ENCODE measurements at regions not wholly inside any gene's neighbourhood (a gene's known extent, or its start where the extent isn't known, plus 50 kb on each side); places are given as distances from the start of the nearest gene placed in this dataset.
"Not testable (repeated sequence)": the region's sequence is repeated elsewhere in the genome, so short reads cannot be mapped to it uniquely, and the experiment has no call there.

DNA sequence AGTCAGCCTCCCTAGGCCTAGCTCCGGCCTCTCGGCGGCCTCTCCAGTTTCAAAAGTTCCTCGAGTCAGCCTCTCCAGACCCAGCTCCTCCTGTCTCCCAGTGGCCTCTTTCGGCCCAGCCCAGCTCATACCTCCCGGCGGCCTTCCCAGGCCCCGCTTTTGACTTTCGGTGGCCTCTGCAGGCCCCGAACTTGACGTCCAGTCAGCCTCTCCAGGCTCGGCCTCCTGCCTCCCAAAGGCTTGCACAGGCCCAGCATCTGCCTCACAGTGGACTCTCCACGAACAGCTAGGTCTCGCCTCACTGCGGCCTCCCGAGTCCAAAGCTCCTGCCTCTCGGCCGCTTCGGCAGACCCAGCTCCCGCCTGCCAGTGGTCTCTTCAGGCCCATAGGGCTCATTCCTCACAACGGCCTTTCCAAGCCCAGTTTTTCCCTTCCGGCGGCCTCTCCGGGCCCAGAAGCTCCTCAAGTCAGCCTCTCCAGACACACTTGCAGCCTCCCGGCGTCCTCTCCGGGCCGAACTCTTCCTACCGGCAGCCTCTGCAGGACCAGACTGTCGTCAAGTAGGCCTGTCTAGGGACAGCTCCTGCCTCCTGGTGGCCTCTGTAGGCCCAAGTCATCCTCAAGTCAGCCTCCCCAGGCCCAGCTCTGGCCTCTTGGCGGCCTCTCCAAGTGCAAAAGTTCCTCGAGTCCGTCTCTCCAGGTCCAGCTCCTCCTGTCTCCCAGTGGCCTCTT lies 249.9 kb upstream of the ZNF722 start:
- DNase-seq (ENCODE audit: low spot score): not testable (repeated sequence)

DNA sequence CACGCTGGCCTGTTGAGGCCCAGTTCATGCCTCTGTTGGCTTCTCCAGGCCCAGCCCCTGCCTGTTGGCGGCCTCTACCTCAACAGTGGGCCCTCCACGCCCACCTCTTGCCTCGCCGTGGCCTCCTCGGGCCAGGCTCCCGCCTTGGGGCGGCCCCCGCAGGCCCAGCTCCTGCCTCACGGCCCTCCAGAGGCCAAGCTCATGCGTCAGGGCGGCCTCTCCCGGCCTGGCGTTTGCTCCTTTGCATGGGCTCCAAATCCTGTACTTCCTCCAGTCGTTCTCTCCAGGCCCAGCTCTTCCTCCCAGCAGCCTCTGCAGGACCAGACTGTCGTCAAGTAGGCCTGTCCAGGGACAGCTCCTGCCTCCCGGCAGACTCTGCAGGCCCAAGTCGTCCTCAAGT lies 246.2 kb upstream of the ZNF722 start:
- DNase-seq (ENCODE audit: low spot score): not testable (repeated sequence)

DNA sequence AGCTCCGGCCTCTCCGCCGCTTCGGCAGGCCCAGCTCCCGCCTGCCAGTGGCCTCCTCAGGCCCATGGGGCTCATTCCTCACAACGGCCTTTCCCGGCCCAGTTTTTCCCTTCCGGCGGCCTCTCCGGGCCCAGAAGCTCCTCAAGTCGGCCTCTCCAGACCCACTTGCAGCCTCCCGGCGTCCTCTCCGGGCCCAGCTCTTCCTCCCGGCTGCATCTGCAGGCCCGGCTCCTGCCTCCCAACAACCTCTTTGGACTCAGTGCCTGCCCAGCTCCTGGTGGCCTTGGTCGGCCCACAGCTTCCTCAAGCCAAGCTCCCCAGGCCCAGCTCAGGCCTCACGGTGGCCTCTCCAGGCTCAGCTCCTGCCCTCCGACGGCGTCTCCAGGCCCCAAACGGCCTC lies 245.5 kb upstream of the ZNF722 start:
- DNase-seq (ENCODE audit: low spot score): not testable (repeated sequence)

DNA sequence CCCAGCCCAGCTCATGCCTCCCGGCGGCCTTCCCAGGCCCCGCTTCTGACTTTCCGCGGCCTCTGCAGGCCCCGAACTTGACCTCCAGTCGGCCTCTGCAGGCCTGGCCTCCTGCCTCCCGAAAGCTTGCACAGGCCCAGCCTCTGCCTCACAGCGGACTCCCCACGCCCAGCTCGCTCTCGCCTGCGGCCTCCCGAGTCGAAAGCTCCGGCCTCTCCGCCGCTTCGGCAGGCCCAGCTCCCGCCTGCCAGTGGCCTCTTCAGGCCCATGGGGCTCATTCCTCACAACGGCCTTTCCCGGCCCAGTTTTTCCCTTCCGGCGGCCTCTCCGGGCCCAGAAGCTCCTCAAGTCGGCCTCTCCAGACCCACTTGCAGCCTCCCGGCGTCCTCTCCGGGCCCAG lies 238.4 kb upstream of the ZNF722 start:
- not testable (repeated sequence) for DNase-seq (ENCODE audit: low spot score)

DNA sequence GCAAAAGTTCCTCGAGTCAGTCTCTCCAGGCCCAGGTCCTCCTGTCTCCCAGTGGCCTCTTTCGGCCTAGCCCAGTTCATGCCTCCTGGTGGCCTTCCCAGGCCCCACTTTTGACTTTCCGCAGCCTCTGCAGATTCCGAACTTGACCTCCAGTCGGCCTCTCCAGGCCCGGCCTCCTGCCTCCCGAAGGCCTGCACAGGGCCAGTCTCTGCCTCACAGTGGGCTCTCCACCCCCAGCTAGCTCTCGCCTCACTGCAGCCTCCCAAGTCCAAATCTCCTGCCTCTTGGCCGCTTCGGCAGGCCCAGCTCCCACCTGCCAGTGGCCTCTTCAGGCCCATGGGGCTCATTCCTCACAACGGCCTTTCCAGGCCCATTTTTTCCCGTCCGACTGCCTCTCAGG lies 233.1 kb upstream of the ZNF722 start:
- not testable (repeated sequence) for DNase-seq (ENCODE audit: low spot score)

DNA sequence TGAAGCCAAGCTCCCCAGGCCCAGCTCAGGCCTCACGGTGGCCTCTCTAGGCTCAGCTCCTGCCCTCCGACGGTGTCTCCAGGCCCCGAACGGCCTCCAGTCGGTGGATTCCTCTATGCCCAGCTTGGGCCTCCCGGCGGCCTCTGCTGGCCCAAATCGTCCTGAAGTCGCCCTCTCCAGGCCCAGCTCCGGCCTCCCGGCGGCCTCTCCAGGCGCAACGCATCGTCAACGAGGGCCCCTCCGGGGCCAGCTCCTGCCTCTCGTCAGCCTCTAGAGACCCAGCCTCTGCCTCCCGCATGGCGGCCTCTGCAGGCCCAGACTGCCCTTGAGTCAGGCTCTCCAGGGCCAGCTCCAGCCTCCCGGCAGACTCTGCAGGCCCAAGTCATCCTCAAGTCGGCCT lies 232.5 kb upstream of the ZNF722 start:
- not testable (repeated sequence) for DNase-seq (ENCODE audit: low spot score)

DNA sequence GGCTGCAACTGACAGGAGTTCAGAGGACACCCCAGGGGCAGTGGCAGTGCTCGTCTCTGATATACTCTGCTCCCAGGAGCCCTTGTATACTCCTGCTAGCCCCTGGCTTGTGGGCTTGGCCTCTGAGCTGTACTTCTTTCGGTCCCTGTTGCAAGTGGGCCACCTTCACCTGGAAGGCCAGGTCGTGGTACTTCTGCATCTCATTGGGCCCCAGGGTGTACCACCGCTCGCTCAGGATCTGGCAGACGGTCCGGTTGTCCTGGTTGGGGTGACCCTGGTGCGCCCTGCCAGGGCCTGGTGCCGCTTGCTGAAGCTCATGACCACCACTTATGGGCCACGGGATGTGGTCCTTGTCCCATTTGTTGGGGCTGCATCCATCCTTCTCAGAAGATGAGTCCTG lies 228.5 kb upstream of the ZNF722 start:
- DNase-seq (ENCODE audit: low spot score): not testable (repeated sequence)

DNA sequence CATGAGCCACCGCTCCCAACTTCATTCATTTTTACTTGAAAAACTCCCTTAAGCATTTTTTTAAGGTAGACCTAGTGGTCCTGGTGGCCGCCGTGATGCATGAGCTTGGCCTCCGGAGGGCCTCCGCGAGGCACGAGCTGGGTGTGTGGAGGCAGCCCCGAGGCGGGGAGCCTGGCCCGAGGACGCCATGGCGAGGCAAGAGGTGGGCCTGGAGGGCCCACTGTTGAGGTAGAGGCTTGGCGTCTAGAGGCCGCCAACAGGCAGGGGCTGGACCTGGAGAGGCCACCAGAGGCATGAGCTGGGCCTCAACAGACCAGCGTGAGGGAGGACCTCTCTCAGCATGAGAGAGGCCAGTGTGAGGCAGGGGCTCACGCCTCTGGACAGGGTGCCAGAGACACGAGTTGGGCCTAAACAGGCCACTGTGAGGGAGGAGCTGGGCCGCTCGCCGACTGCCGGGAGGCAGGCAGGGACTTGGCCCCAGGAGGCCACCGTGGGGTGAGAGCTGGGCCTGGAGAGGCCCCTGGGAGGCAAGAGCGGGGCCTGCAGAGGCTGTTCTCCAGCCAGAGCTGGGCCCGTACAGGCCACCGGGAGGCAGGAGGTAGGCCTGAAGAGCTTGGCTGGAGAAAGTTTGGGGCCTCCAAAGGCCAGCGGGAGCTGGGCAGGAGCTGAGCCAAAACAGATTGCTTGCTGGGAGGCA lies 227.1 kb upstream of the ZNF722 start:
- peak; percentile 35 for DNase-seq (ENCODE audit: low spot score)

DNA sequence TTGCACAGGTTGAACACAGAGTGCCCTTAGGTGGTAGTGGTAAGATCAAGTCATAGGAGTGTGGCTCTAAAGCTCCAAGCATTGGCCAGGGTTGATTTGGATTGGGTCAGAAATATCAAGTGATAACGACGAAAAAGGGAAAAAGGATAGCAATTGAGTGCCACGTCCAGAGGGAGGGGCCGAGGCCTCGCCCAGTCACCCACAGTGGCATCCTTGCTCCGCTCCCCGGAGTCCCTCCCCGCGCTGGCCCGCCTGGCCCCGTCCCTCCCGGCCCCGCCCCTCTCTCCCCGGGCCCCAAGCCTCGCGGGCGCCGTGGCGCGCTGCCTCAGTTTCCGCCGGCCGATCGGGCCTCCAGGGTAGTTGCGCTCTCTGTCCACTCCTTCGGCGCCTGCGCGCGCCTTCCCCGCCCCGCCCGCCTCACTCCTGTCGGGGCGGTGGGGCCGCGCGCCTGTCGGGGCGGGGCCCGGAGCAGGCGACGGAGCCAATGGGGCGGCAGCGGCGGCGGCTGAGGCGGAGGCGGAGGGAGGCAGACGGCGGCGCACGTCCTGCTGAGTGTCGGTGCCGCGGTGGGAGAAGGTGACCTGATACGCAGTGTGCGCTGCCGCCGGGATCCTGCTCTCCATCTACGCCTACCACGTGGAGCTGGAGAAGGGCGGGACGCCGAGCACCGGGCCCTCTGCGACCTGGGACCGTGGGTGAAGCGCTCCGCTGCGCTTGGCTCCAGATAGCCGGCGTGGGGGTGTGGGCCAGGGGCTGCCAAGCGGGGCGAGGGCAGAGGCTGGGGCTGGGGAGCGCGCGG lies 209.1 kb upstream of the ZNF722 start:
- no peak for DNase-seq (ENCODE audit: low spot score)

DNA sequence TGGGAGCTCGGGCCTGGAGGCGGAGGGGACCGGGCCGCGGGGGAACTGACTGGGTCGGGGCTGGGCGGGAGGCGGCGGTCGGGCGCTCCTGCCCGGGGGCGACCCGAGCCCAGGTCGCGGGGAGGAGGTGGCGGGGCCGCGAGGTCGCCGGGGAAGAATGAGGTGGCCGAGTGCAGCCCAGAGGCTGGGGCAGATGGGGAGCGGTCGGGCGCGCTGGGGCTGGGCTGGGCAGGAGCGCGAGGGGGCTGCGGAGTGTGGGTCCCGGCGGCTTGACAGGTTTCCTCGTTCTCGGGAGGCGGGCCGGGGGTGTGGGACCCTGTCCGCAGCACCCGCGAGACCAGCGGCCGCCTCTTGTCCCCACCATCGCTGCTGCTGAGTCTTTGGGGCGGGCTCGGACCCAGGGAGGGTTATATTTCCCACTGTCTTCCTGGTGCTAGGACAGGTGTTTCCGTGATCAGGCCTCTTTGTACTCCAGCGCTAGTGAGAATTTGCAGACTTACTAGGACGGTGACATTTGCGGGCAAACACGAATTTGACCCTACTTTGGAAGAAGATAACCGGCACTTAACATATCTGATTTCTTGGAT lies 208.4 kb upstream of the ZNF722 start:
- DNase-seq (ENCODE audit: low spot score): not testable (repeated sequence)
